PC-3 (cell line): ENCODE measurements at regions not wholly inside any gene's neighbourhood (a gene's known extent, or its start where the extent isn't known, plus 50 kb on each side); places are given as distances from the start of the nearest gene placed in this dataset.
"Not testable (repeated sequence)": the region's sequence is repeated elsewhere in the genome, so short reads cannot be mapped to it uniquely, and the experiment has no call there.

Experiments
- ATAC-seq: fragments of 200-7000 bp; cut with Tn5 transposase; 2 replicates; pipeline ENCODE4 v1.9.1; 2020; ENCODE audit warnings: mild to moderate bottlenecking, moderate library complexity
- BruUV-seq: library from RNA; stranded (reverse); fragments of 400-500 nt; replicated peaks from 2 replicates; lab custom pipeline; 2021; lab: Mats Ljungman, UMichigan
- CTCF ChIA-PET: fragments of 300-600 bp; sonication (Branson Sonifier 250); formaldehyde crosslinking; loops from one replicate; lab custom pipeline; 2022; ENCODE audit warnings: antibody characterized with exemption; lab: Charles Lee
- POLR2A ChIA-PET: fragments of 300-600 bp; sonication (Branson Sonifier 250); formaldehyde crosslinking; loops from one replicate; lab custom pipeline; 2022; ENCODE audit warnings: antibody characterized with exemption; ENCODE audit not compliant: unreplicated experiment; lab: Charles Lee
- DNase-seq: peaks from one replicate; pipeline ENCODE4 v3.0.0-alpha.2; 2015
- H2AFZ ChIP-seq: fragments of 300-600 bp; sonication (generic); 2 replicates; pipeline ENCODE4 v1.6.0; 2016; ENCODE audit warnings: antibody characterized with exemption, low read length
- H3F3A ChIP-seq: fragments of 300-600 bp; sonication (generic); one replicate; pipeline ENCODE4 v1.6.0; 2017; ENCODE audit warnings: antibody characterized with exemption, low read length, control low read depth, mild to moderate bottlenecking; ENCODE audit not compliant: unreplicated experiment
- H3K27ac ChIP-seq: fragments of 300-600 bp; sonication (generic); 2 replicates; pipeline ENCODE4 v1.5.1; 2016; ENCODE audit warnings: mild to moderate bottlenecking, low read length
- H3K27me3 ChIP-seq: fragments of 300-600 bp; sonication (generic); 2 replicates; pipeline ENCODE4 v1.6.1; 2016; ENCODE audit warnings: low read length, mixed read lengths
- H3K36me3 ChIP-seq: fragments of 300-600 bp; sonication (generic); 2 replicates; pipeline ENCODE4 v1.6.1; 2016; ENCODE audit warnings: low read depth, mixed run types, low read length, mixed read lengths
- H3K4me1 ChIP-seq: fragments of 300-600 bp; sonication (generic); 2 replicates; pipeline ENCODE4 v1.5.1; 2016; ENCODE audit warnings: low read length; ENCODE audit not compliant: insufficient read depth
- H3K4me2 ChIP-seq: fragments of 300-600 bp; sonication (generic); 2 replicates; pipeline ENCODE4 v1.6.0; 2016; ENCODE audit warnings: low read length
- H3K4me3 ChIP-seq: fragments of 300-600 bp; sonication (generic); 2 replicates; pipeline ENCODE4 v1.5.1; 2016; ENCODE audit warnings: mild to moderate bottlenecking, low read length, mixed read lengths
- H3K79me2 ChIP-seq: fragments of 300-600 bp; sonication (generic); 2 replicates; pipeline ENCODE4 v1.6.1; 2017; ENCODE audit warnings: low read length, mixed read lengths
- H3K9ac ChIP-seq: fragments of 300-600 bp; sonication (generic); 2 replicates; pipeline ENCODE4 v1.6.0; 2016; ENCODE audit warnings: mild to moderate bottlenecking, low read length
- H3K9me2 ChIP-seq: fragments of 300-600 bp; sonication (generic); replicated peaks from 2 replicates; pipeline ENCODE4 v1.6.1; 2016; ENCODE audit warnings: mixed run types, low read length, mixed read lengths
- H3K9me3 ChIP-seq: fragments of 300-600 bp; sonication (generic); 2 replicates; pipeline ENCODE4 v1.6.1; 2016; ENCODE audit warnings: low read length, mixed read lengths
- H4K20me1 ChIP-seq: fragments of 300-600 bp; sonication (generic); 2 replicates; pipeline ENCODE4 v1.6.1; 2016; ENCODE audit warnings: low read length, mixed read lengths
- EZH2 ChIP-seq: fragments of 300-600 bp; sonication (generic); IDR thresholded peaks from one replicate; pipeline ENCODE4 v1.6.1; 2017; ENCODE audit warnings: antibody characterized with exemption, mild to moderate bottlenecking, low read length; ENCODE audit not compliant: unreplicated experiment
- EZH2phosphoT487 ChIP-seq: fragments of 300-600 bp; sonication (generic); IDR thresholded peaks from 2 replicates; pipeline ENCODE4 v1.6.1; 2018; ENCODE audit warnings: mild to moderate bottlenecking, antibody characterized with exemption, low read length, borderline replicate concordance
- intact Hi-C: fragments of 100-400 bp; cut with micrococcal nuclease; formaldehyde crosslinking; loops from 2 replicates; pipeline ENCODE4 v1.9.0; 2023
- TF ChIP-seq, protein P1 (sequence below): fragments of 300-600 bp; sonication (generic); conservative IDR thresholded peaks from 2 replicates; pipeline ENCODE4 v1.5.1; 2017; ENCODE audit warnings: antibody characterized with exemption, low read depth, mild to moderate bottlenecking, low read length

GRCh38 chr18:10354890-10355289 is 99.5 kb upstream of the APCDD1 start:
- DNase-seq: no peak
- BruUV-seq: no TSS peak
- ATAC-seq: no peak
- Histone ChIP-seq H3K9me2 (no peaks in the 10 kb centered on the region), H3K27me3 (peaks cover 61% of the 10 kb centered on the region), H3K27ac (no peak overlapping the region), H3K9me3 (0 out of 2 replicates have a peak, but pooled peaks cover 3% of the 10 kb centered on the region), H3K79me2 (no peaks in the 10 kb centered on the region), H3K36me3 (no peaks in the 10 kb centered on the region), H3K4me1 (no peaks in the 10 kb centered on the region), H3K4me2 (no peak overlapping the region), H3K4me3 (no peak overlapping the region), H4K20me1 (no peaks in the 10 kb centered on the region), H3F3A (no peaks in the 10 kb centered on the region), H2AFZ (no peak overlapping the region), H3K9ac (no peak overlapping the region)
- ChIA-PET POLR2A (no interaction called here), CTCF (no interaction called here)
- intact Hi-C loops: no loop called here
- TF ChIP-seq EZH2 (no peak), EZH2phosphoT487 (no peak)
- TF ChIP-seq, protein P1, sequence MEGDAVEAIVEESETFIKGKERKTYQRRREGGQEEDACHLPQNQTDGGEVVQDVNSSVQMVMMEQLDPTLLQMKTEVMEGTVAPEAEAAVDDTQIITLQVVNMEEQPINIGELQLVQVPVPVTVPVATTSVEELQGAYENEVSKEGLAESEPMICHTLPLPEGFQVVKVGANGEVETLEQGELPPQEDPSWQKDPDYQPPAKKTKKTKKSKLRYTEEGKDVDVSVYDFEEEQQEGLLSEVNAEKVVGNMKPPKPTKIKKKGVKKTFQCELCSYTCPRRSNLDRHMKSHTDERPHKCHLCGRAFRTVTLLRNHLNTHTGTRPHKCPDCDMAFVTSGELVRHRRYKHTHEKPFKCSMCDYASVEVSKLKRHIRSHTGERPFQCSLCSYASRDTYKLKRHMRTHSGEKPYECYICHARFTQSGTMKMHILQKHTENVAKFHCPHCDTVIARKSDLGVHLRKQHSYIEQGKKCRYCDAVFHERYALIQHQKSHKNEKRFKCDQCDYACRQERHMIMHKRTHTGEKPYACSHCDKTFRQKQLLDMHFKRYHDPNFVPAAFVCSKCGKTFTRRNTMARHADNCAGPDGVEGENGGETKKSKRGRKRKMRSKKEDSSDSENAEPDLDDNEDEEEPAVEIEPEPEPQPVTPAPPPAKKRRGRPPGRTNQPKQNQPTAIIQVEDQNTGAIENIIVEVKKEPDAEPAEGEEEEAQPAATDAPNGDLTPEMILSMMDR: no peak

DNA sequence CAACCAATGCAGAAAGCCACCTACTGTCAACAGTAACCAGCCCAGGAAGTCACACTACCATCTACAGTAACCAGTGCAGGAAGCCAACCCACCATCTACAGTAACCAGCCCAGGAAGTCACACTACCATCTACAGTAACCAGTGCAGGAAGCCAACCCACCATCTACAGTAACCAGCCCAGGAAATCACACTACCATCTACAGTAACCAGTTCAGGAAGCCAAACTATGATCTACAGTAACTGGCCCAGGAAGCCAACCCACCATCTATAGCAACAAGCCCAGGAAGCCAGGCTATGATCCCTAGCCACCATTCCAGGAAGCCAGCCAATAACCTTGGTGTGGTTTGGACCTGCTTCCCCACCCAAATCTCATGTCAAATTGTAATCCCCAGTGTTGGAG is 97.4 kb upstream of the APCDD1 start:
- H3K79me2 ChIP-seq, H3K9me3 ChIP-seq, H3K9me2 ChIP-seq, CTCF ChIA-PET, intact Hi-C loops, H3K9ac ChIP-seq, H3K36me3 ChIP-seq, DNase-seq, ATAC-seq, POLR2A ChIA-PET, H3K4me1 ChIP-seq, H3K27ac ChIP-seq, BruUV-seq, H4K20me1 ChIP-seq, H3K4me3 ChIP-seq, H3F3A ChIP-seq, H2AFZ ChIP-seq, H3K4me2 ChIP-seq: not testable (repeated sequence)
- peaks cover 46% of the 10 kb centered on the region for H3K27me3 ChIP-seq

GRCh38 chr18:10361660-10362059 is 92.8 kb upstream of the APCDD1 start:
- no peak for DNase-seq
- no peak for ATAC-seq

More at GRCh38 chr18:10361660-10362059, 92.8 kb upstream of the APCDD1 start:
- Histone ChIP-seq H3K27ac (no peak overlapping the region), H3K4me1 (no peaks in the 10 kb centered on the region), H3K9me2 (no peaks in the 10 kb centered on the region), H3K4me3 (no peak overlapping the region), H3K79me2 (no peaks in the 10 kb centered on the region), H3F3A (no peaks in the 10 kb centered on the region), H4K20me1 (no peaks in the 10 kb centered on the region), H3K9me3 (no peaks in the 10 kb centered on the region), H2AFZ (no peak overlapping the region), H3K36me3 (no peaks in the 10 kb centered on the region), H3K4me2 (no peak overlapping the region), H3K27me3 (peaks cover 25% of the 10 kb centered on the region), H3K9ac (no peak overlapping the region)
- intact Hi-C loops: no loop called here
- no peak for TF ChIP-seq EZH2
- TF ChIP-seq EZH2phosphoT487: no peak
- TF ChIP-seq, protein P1: no peak
- no TSS peak for BruUV-seq
- POLR2A ChIA-PET: no interaction called here
- CTCF ChIA-PET: no interaction called here
